NOMO-1 treated with dmso at 0.1 percent for 144 hours (cell line): ENCODE measurements at regions not wholly inside any gene's neighbourhood (a gene's known extent, or its start where the extent isn't known, plus 50 kb on each side); places are given as distances from the start of the nearest gene placed in this dataset.

Source experiments
- DNase-seq: peaks from one replicate; lab custom pipeline; 2025; ENCODE audit not compliant: unreplicated experiment; lab: John Stamatoyannopoulos, UW

DNA sequence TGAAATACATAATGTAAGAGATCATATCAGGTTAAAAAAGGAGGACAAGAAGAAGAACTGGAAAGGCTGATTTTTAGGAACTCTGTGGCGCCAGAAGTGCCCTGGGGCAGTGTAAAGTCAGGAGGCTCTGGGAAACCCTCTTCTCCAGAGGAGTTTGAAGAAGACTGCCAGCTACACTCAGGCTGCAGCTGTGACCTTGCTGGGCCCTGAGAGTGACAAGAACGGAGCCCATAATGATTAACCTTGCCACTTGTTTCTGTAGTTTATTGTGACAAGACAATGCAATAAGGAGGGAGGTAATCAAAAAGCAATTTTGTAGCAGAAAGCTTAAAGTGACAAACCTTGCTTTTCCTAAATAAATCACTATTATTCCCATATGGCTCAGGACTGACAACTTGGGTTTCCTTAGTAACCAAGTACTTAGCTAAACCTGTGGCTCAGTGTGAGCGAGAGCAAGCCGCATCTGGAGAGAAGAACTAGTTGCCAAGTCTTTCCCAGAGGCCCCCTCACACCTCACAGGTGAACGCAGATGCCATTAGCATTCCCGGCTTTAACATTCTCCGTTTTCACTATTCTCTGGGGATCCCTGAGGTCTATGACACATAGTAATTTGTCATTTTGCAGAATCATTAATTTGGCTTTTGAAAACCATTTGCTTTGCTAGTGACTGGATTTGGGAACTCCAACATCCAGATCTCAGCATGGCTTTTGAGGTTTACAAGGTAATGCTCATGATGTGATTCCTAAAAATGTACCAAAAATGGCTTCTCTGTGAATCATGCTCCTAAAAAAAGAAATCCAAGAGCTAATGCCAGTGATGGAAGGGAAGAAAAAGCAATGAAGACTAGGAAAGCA is 115.9 kb downstream of the OMA1 start:
- no peak for DNase-seq

DNA sequence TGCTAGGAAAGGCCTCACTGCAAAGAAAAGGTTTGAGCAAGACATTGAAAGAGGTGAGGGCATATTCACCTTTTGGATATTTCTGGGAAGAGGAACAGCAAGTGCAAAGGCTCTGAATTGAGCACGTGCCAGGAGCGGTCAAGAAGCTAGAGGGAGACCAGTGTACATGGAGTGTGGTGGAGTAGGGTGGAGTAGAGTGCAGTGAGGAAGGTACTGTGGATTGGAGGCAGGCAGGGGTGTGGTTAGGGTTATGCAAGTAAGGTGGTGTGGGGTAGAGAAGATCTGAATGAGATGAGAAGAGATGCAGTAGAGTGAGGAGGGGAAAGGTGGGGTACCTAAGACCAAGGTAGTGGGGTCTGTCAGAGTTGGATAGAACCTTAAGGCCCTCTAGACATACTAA is 119.6 kb downstream of the OMA1 start:
- no peak for DNase-seq

DNA sequence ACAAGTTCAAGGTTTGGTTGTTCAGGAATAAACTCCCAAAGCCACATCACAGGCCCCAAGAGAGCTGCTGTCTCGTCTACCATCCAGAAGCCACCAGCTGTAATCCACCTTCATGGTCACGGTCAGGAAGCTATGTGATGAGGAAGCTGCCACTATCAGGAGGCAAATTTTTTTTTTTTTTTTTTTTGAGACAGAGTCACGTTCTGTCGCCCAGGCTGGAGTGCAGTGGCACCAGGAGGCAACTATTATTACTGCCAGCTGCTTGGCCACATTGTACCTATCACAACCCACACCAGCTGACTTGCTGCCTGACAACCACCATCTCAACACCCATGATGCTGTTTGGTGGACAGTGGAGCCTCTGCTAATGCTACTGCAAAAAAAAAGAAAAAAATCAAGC is 124.1 kb downstream of the OMA1 start:
- DNase-seq: no peak

DNA sequence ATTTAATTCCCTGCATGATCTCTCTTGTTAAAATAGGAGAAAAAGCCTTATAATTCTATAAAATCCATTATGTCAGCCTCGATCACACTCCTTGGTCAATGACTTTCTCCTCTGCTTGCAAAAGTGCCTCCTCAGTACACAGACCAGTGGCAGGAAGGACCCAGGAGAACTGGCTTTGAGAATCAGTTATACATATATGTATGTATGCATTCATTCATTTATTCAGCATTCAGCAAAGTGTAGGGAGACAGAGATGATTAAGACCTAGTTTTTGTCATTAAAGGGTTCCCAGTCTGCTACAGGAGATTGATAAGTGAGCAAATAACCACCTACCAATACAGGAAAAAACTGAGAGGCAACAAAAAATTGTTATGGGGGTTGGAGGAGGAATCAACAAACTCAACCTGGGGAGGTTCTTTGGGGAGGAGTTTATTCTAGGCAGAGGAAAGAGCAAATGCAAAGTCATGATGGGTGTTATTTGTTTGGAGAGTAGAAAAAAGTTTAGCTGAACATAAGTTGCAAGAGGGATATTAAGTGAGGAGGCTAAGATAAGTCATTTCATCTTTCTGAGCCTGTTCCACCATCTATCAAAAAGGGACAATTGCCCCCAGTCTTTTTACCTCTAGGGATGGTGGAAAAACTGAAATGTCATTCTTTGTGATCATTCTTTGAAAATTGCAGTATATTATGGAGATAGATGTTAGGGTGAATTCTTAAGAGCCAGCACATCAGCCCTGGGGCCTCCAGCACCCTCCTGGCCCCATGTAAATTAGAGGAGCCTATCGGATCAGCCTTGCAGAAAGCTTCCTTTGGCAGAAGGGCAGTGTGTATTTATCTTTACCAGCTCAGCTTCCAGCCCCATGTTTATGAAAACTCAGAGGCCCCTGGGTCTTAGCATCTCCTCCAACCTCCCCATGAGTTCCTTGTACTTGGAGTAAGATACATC is 128.0 kb downstream of the OMA1 start:
- no peak for DNase-seq

DNA sequence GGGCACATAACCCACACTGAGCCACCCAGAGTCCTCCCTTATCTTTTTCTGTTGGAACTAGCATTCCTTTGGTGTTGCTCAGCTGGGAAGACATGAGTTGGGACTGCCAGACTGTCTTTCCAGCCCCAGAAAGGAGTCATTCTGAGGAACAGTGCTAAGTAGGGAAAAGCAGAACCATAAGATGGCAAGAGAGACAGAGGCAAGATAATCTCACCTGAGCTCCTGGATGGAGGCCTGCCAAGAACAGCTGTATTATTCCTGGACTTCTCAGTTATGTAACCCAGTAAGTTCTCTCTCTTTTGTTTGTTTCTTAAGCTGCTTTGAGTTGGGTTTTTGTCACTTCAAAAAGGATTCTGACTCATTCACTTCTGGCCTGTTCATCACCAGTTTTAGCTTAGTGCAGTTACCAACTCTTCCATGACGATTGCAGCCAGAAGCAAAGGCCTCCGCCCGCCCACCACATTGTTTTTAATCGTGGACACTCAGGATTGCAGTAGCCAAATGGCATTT is 134.4 kb downstream of the OMA1 start:
- DNase-seq: no peak

DNA sequence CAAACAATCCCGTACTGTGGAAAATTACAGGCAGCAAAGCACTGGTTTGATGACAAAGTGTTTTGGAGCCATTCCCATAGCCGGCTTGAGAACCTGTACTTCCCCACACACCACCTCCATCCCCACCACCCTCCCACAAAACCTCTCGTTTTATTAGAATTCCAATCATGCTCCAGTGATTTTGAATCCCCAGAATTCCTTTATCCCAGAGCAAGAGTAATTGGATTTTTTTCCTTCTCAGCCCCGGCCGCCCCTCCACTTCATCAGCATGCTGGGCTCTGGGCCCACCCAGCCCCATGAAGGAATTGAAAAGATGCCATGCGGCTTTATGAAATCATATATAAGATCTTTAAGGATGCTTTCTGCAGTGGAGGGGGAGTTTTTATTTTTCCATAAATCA is 136.6 kb downstream of the OMA1 start:
- no peak for DNase-seq

DNA sequence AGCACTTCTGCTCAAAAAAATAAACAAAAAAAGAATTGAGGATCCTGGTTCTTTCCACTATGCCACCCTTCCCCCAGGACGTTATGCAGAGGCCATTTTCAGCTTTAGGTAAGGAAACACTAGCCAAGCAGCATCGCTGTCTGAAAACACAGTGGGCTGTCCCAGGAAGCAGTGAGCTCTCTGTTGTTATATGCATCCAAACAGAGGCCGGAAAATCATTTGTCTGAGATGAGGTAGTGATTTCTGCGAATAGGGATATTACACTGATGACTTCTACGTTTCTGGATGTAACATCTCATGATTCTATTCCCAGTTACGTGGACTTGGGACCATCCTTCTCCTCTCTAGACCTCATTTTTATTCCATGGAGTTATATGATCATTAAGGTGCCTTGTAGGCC is 137.2 kb downstream of the OMA1 start:
- DNase-seq: no peak

DNA sequence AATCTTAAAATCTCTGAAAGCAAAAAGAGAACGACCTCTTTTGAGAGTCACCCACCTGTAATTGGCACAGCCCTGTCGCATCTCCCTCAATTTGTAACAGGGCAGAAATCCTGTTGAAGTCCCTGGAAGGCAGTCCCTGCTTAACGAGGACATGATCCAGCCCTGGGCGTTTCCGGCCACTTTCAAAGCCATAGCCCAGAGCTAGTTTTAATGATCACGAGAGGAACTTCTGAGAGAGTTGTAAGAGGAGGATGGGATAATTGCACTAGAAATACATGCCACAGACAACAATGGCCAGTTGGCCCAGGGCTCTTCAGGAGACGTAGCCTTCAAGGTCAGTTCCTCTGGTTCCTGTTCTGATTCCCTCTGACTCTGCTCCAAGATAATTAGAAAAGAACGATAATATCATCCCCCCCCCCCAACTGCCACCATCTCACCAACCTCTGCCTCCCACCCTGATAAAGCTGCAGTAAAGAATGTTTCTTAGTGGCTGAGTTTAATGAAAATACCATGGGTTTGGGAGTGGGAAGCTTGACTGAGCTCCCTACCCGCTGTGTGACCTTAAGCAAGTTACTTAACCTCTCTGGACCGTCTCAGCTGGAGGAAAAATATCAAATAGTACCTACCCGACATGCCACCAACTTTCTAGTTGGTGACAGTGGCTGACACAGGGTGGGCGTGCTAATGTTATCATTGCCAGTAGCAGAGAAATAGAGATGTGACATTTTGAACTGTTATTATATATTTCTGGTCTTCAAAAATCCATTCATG is 140.0 kb downstream of the OMA1 start:
- no peak for DNase-seq

DNA sequence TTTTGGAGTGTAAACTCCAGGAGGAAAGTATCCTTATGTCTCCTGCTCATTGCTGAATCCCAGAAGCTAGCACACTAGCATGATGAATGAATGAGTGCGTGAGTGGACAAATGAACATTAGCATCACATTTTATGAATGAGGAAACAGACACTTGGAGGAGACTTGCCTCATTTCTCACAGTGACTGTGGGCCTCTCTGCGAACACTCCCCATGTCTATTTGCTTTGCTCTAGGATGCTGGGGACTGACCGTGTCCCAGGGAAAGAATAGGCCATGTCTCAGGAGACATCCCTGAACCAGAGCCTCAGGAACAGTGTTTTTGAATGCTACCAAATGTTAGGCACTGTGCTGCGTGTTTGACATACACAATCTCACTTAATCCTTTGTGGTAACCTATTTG is 140.9 kb downstream of the OMA1 start:
- DNase-seq: no peak

DNA sequence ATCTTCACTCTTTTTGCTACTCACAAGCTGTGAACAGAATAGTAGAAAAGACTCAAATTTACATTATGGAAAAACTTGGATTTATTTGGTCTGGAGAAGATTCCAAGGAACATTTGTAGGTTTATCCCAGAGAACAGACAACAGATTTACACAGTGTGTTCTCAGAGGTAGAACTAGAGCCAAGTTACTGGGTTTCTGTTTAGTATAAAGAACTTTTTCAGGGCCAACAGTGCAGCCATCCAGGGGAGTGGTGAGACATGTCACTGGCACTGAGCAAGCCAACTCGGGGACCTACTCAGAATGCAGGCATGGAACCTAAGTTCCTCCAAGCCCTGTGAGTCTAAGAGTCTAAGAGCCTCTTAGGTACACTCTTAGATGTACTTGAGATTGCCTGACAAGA is 142.6 kb downstream of the OMA1 start:
- DNase-seq: no peak

DNA sequence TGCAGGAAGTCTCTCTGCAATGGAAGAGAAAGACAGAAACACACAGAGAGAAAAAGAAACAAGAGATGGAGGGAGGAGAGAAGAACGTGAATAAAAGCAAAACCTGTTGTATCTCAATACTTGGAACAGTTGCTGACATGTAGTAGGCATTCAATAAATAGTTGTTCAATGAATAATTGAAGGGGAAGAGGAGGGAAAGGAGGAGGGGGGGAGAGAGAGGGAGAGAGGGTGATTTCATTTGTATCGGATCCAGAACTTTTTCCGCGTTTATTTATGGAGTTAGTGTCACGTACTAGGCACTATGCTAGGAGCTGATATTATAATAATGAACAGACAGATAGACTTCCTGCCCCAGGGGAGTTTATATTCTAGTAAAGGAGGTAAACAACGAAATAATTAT is 144.1 kb downstream of the OMA1 start:
- no peak for DNase-seq

DNA sequence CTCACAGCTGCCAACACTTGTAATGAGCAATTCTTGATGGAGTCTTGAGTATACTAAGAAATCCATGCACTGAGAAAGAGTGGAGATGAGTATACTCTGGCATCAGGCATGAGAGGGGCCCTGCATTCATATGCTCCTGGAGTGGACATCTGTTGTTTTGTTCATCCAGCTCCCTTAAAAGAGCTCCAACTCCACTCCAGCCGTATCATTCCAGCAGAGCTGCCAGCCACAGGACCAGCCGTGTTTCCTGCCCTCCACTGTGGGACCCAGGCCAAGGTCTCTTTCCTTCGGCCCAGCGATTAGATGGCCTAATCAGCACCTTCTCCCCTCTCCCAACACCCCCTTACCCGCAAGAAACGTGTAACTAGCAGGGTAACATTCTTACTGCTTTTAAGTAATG is 144.5 kb downstream of the OMA1 start:
- DNase-seq: no peak

DNA sequence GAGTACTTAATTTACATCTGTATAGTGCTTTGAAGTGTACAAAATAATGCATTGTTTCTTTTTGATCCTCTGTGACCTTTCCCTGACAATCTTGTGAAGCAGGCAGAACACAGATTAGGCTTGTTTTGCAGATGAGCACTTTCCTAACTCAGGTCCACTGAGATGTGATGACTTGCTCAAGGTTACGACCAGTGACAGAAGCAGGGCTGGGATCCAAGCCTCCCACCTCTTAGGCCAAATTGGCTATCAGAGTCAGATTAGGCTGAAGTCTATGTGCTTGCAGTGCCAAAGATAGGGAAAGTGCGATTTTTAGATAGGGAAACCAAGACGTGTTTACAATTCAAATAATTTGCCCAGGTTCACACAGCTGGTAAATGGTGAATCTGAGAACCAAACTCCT is 147.3 kb downstream of the OMA1 start:
- no peak for DNase-seq

DNA sequence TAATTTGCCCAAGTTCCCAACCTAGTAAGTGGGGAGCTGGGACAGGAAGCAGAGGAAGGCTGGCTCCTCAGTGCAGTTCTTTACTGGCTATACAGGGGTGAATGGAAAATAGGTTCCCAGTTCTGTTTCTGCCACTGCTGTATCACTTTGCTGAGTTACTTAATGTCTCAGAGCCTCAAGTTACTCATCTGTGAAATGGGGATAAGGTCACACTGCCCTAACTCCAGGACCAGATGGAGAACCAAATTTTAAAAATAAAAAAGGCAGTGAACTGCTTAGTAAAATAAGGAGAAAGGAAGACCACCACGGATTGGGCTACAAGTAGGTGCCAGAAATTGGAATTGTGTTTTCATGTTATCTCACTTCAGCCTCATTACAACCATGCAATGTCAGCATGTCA is 147.8 kb downstream of the OMA1 start:
- DNase-seq: no peak

DNA sequence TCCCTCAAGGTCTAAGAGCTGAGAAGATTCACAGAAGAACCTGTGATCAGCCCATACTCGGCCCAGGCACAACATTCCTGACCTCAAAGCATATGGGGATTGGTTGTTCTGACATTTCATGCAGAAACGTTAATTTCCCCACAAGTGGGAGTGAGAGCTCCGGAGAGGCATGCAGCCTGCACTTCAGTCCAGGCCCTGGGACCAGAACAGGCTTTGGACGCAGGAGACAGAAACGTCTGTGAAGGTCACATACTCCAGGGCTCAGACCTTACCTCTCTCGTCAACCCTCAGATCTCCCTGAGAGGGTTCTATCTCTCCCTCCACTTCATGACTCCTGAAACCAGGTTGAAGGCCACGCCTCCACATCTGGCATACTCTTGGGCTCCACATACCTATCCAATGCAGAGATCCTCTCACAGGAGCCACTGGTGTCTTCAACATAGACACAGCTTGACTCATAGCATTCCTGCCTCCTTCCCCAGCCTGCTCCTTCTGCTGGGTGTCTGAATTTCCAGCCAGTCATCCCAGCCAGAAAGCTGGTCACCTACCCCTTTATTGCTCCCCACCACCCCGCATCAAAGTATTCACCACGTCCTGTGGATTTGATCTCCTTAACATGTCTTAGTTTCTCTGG is 149.2 kb downstream of the OMA1 start:
- no peak for DNase-seq

DNA sequence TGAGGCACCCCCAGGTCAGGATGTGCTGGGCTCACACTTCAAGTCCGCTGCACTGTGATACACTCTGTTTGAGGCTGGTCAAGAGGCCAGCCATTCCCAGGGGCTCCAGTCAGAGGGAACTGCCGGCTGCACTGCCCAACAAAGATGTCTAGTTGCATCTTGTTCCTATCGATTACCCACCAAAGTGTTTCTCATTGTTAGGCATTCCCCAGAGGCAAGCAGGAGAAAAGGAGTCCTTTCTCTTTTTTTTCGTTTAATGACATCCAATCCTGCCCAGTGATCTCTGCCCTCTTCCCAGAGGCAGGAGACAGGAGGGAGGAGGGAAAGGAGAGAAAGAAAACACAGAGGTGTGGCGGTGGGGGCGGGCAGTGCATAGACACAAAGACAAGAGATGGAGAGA is 150.4 kb downstream of the OMA1 start:
- DNase-seq: no peak

DNA sequence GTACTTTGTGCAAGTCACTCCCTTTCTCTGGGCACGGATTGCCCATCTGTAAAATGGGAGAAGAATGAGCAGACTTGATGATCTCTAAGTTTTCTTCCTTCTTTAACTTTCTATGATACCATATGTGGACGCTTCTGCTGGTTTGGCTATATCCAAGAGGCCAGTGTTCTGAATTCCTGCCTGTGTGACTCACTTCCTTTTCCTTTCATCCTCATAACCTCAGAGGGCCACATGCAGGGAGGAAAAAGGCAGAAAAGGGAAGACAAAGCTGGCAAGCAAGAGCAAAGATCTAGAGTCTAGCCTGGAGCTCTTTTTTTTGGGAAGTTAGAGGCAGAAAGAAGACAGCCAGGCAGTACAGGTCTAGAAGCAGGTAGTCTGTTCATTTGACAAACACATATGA is 151.2 kb downstream of the OMA1 start:
- no peak for DNase-seq

DNA sequence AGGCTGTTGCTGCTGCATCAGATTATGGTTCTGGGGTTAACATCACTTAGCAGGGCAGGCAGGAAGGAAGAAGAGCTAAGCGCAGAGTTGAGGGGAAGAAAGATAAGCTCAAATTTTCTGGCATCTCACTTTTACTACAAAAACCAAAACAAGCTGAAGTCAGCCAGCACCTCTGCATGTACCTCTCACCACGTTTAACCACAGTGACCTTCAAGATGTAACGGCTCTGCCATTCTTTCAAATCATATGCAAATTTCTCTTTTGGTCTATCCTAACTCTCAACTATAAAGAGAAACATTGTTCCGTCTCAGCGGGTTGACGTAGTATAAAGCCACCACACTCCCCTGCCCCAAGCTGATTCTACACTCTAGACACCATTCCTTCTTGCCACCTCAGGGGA is 154.4 kb downstream of the OMA1 start:
- DNase-seq: no peak

DNA sequence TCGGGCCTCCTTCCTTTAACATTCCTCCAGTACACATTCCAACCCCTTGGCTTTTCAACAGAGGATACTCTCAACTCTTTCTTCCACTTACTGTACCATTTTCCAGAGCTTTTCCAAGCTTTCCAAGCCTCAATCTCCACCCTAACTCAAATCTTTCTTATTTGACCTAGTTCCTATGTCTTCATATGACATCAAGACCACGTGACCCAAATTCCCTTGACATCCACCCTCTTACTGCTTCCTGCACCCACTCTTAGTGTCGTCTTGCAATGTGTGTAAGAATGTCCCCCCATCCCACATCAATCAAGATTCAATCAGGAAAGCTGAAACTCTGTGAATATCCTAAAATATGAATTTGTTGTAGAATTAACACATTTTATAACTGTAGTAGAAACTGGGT is 155.0 kb downstream of the OMA1 start:
- DNase-seq: no peak

DNA sequence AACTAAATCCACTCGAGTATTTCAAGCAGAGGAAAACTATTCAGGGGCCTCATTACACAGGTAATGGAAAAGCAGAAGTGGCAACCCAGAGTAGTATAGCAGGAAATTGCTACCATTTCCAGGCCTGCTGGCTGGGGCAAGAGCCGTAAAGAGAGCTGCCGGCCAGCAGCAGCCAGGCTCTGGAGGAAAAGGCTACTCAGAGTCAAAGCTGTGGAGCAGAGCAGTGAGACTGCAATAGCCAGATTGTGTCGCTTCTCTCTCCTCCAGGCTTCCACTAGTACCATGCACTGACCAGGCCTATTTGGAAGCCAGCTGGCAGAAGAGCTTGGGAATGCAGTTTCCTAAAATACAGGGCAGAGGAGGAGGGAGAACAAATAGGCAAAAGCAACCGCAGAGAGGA is 155.5 kb downstream of the OMA1 start:
- DNase-seq: peak; percentile 67

DNA sequence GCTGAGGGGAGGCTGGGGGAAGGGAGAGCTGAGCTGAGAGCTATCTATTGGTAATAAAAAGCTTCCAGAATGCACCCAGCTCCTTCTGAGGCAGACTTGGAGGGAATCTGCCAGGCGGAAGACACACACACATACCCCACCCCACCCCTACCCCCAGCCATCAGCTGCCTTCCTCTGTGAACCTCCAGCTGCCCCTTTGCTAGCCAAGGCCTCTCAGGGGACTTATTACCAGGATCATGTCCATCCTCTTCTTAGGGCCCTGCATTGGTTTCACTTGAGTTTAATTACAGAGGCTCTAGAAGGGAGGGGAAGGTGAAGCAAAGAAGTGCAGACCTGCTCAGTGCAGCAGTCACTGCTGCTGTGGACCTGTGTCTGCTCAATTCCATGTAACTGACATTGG is 156.4 kb downstream of the OMA1 start:
- no peak for DNase-seq
